GM19240 (cell line): ENCODE measurements at regions not wholly inside any gene's neighbourhood (a gene's known extent, or its start where the extent isn't known, plus 50 kb on each side); places are given as distances from the start of the nearest gene placed in this dataset.
"Not testable (repeated sequence)": the region's sequence is repeated elsewhere in the genome, so short reads cannot be mapped to it uniquely, and the experiment has no call there.

Source experiments
- DNase-seq: peaks from one replicate; pipeline ENCODE4 v3.0.0; 2011; ENCODE audit warnings: low spot score; ENCODE audit not compliant: insufficient read length

DNA sequence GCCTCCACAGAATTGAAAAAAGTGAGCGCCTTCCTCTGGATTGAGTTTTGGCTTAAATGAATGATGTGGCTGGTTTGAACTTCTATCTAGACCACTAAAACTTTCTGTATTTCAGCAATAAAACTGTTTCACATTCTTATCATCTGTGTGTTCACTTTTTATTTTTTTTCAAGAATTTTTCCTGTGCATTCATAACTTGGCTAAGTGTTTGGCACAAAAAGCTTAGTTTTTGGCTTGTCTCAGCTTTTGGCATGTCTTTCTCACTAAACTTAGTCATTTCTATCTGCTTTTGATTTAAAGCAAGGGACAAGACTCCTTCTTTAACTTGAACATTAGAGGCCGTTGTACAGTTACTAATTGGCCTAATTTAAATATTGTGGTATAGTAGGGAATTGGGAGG lies 1015.1 kb downstream of the EPHA7 start:
- no peak for DNase-seq

DNA sequence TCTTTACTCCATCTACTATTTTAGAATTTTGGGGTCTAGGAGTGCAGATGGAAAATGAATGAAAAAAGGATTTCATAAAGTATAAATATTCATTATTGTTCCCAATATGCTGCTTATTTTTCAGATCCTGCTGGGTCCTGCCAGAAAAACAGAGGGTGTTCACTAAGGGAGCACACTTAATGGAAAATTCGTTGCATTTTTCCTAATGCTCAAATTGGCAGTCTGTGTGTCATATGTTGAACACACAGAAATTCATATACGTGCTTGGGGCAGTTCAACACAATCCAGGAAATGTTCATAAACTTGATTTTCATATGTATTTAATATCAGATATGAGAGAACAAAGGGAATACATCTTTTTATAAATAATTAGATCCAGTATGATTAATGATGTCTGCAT lies 1019.4 kb downstream of the EPHA7 start:
- no peak for DNase-seq

DNA sequence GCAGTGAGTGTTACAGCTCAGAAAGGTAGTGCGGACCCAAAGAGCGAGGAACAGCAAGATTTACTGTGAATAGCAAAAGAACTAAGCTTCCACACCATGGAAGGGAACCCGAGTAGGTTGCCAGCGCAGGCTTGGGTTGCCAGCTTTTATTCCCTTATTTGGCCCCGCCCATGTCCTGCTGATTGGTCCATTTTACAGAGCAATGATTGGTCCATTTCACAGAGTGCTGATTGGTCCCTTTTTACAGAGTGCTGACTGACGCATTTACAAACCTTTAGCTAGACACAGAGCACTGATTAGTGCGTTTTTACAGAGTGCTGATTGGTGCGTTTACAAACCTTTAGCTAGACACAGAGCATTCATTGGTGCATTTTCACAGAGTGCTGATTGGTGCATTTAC lies 1030.7 kb downstream of the EPHA7 start:
- not testable (repeated sequence) for DNase-seq

DNA sequence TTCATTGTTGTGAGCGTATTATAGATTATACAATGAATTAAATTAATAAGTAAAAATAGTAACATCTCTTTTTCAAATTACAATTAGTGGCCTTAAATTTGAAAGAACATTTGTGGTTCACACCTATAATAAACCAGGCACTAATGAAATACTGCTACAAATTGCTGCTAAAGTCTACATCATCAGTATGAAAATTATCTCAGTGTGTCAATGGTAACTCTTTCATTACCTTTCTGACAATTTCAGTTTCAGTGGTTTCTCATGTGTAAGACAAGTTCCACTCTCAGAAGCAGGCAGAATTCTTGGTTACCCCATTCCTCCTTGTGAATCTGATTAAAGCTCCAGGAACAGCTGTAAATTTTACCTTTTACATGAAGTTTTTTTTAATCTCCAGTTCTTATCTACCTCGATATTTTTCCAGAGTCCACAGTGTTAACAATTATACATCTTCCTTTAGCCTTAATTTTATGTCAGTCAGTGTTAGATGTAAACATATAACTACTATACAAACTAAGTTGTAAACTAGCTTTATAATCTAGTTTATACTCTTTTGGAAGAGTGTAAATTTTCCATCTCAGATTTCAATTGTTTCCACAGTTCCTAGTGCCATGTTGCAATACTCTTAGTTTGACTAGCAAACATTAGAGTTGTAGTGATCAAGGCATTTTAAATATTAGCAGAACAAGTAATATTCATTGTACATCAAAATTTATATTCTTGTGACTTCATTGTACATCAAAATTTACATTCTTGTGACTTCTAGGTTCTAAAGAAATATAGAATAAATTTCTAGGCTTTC lies 1038.4 kb downstream of the EPHA7 start:
- no peak for DNase-seq

DNA sequence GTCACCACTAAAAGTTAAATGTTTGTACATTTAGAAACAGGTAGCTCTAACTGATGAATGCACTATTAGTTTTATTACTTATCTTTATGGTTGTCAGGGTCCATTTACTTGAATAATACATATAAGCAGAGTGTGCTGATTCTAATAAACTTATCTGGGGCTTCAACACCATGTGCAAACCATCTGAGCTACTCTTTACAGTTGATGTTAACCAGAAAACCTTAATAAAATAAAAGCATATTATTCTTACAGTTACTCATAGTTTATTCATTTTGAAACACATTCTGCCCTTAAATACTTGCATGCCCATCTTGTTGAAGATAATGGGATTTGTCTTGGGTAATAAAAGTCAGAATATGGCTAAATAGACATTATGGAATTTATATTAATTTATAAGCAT lies 1042.2 kb downstream of the EPHA7 start:
- no peak for DNase-seq

DNA sequence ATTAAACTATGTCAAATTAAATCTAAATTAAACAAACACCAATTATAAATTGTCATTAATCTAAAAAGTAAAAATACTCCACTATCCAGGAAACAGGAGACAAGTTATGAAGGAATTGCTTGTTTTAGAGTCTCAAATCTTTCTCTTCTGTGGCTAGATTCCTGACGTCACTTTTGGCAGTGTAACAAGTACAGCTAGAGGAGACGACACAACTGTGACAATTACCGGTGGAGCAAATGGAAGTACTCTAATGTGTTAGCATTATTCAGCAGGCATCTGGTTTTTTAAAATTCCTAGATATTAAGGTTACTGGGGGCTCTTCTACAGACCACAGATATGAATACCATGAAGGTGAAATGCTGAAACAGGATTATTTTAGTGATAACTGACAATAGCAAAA lies 1042.7 kb downstream of the EPHA7 start:
- DNase-seq = no peak

DNA sequence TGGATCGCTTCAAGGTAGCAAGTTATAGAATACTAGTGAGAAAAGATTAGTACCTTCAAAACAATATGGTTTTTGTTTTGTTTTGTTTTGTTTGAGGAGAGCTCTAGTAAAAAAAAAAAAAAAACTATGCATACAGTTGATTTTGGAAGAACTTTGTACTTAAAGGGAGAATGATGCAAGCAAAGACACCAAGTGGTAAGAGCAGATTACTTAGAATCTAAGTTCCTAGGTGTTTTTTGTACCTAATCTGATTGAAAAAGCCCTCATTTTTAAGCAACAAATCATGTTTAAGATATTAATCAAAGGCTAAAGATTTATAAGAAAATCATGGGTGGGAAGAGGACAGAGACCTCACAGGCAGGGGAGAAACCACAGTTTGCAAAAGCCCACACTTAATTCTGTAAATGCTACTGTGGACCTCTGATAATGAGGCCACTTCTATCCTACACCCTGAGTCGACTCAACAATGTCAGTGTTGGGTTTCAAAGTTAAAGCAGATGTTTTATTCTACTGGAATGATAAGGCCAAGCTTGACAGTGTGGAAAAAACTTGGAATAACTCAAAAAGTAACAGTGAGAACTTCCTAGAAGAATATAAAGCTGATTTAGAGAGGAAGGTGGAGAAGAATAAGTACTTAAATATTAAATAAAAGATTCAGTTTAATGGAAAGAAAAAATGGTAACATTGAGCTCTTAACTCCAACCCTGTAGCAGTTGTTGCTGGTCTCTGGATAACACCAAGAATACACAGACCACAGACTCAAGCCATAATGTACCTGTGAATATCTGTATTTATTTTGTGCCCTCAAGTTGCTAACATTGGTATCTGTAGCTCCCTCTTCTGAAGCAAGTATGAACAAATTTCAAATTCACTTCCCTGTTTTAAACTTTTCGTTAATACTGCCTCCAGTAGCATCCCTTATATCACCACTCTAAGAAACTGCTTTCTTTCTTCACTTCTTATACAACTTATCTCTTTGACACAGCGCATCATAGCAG lies 1047.8 kb downstream of the EPHA7 start:
- DNase-seq = no peak

DNA sequence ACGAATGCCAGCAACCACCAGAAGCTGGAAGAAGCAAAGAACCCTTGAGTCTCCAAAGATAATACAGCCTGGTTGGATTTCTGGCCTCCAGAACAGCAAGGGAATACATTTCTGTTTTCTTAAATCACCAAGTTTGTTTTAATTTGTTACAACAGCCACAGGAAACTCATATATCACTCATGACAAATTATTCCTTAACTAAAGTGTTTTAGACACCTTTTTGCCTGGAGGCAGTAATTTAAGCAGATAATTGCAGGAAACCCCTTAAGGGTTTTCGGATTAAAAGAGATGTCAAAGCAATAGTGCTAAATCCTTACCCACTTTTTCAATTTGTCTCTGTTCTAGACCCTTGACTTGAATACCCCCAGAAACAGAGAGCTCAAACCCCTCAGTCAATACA lies 1050.0 kb downstream of the EPHA7 start:
- DNase-seq = no peak

DNA sequence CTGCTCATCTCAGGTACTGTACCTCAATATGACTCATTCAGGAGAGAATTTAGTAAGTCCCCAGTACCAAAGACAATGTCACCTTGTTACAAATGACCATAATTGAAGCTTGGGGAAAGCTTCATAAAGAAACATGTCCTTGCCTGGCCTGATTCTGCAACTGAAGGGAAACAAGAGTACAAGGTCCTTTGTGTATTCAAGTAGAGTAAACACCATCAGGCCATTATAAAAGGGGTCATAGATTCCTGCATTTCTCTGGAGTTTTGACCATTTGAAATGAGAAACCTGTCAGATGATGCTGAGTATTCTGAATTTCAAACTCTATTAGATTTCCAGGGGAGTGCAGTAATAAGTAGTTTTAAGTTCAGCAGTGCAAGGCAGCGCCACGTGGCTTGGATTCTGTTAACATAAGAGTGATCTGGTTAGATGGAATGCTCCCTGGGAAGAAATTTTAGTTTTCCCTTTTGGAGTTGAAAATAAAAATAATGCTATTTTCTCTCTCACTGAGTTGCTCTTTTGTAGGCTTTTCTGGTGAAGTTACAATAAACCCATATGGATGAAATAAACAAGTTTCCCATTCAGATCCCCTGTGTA lies 1054.3 kb downstream of the EPHA7 start:
- DNase-seq = no peak

DNA sequence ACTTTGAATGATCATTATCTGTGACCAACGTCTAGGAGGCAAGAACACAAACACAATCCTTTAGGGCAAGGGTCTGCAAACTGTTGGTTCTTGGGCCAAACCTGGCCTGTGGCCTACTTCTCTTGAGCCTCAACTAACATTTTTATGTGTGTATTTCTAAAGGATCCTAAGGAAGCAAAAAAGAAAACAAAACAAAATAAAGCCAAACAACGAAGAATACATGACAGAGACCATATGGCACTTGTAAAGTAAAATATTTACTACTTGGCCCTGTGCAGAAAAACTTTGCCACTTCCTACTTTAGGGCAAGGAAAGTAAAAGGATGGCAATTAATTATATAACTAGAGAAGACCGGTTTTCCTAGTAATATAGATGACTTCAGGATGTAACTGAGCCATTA lies 1056.2 kb downstream of the EPHA7 start:
- no peak for DNase-seq

DNA sequence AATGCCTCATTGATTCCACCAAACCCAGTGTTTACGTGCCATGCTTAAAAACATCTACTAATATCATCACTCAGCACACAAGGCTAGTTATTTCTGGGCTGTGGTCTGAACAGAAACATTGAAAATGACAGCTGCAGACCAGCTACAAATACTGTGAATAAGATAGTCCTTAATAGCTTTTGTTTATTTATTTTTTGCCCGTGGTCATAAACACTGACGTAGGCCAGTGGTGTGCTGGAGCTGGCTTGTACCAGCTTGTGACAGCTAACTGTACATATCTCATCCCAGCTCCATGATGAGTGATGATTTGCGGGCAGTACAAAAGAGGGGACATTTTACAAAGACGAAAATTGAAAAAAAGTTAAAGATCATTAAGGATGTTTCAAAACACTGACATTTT lies 1057.0 kb downstream of the EPHA7 start:
- no peak for DNase-seq

DNA sequence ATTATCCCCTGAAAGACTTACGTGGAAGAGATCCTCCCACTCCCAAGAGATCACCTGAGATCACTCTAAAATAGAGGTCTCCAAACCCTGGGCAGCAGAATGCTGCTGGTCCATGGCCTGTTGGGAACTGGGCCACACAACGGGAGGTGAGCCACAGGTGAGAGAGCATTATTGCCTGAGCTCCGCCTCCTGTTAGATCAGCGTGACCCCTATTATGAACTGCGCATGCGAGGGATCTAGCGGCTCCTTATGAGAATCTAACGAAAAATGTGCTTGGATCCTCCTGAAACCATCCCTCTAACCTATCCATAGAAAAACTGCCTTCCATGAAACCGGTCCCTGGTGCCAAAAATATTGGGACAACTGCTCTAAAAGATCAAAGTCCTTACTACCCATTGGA lies 1057.4 kb downstream of the EPHA7 start:
- DNase-seq = no peak

DNA sequence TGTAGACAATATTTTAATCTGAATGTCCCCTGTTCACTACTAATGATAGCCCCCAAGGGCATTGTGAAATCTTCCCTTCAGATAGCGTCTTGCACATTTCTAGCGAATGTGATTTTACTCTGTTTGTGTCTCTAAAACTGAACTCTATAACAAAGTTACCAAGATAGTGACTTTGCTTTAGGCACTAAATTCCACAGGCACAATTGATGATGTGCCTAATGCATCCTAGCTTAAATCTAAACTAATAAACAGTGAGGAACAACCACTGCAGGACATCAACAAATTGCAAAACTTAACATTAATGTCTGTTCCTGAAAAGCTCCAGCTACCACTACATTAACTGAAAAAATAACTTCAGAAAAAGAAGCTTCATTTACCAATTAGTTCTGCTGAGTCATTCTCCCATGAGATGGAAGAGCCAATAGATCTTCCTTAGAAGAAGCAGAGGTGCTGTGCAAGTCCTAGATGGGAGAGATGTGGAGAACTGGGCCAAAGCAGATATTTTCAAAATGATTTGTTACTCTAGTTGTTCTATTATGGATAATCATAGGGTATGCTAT lies 1065.0 kb downstream of the EPHA7 start:
- DNase-seq = no peak

DNA sequence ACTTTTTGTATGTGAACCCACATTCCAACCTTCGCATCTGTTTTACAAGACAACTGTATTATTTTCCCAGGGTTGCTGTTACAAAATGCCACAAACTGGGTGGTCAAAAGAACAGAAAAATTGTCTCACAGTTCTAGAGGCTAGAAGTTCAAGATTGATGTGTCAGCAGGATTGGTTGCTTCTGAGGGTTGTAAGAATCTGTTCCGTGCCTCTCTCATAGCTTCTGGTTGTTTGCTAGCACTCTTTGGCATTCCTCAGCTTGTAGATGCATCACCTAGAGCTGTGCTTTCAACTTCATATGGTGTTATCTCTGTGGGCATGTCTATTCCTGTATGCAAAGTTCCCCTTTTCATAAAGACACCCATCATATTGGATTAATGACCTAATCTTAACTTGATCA lies 1067.2 kb downstream of the EPHA7 start:
- no peak for DNase-seq

DNA sequence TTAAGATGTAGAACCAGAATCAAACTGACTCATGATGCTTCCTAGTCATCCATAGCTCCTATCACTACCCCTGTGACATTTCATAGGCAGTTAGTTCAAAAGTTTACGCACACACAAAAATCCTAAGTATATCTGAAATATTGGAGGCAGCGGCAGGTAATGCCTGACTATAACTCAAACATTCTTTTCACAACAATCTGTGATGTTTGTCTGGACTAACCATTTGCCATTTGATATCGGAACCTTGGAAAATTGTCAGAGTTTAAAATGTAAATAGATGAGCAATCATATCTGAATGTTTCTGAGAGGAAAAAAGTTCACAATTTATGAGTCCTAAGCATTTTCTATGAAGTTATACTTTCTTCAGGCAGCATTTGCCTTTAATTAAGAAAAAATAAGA lies 1078.2 kb downstream of the EPHA7 start:
- no peak for DNase-seq

DNA sequence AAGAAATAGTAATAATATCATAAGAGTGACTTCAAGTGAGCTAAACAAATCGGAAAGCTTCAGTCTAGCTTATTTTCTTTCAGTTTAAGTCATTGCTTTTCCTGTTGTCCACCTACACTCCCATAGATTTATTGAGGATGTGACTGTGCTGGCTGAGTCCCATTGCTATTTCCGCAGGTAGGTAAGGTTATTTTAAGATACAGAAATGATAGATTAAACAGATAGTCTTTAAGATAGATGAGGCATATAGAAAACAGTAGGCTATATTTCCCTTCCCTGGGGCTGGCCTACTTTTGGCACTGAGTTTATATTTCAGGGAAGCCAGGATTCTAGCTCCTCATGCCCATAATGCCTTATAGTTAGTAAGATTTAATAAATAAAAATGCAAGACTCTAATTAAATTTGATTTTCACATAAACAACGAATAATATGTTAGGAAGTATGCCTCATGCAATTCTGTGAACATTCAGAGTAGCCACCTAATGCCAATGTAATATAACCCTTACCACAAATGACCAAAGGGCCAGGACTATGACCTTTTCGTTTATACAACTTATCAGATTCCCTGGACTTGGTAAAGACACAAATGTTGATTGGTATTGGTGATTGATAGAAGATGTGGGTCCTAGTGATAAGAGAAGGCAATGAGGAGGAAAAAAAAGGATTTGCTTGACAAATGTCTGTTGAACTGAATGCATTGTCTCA lies 1079.3 kb downstream of the EPHA7 start:
- DNase-seq = no peak

DNA sequence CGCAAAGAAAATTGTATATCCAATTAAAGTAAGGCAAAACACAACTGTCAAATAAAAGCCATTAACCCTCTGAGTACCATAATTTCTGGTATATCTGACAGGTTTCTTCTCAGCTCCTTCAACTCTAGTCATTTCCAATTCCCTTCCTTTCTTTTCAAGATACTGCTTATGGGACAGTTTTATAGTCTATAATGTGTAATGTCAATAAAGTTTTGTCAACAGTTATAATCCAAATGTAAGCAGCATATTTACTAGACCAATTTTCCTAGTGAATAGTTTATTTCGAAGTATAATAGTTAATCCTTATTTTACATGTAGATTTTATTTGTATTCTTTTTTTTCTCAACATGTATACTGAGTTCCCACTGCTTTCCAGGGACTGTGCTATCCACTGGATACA lies 1081.8 kb downstream of the EPHA7 start:
- DNase-seq = no peak

DNA sequence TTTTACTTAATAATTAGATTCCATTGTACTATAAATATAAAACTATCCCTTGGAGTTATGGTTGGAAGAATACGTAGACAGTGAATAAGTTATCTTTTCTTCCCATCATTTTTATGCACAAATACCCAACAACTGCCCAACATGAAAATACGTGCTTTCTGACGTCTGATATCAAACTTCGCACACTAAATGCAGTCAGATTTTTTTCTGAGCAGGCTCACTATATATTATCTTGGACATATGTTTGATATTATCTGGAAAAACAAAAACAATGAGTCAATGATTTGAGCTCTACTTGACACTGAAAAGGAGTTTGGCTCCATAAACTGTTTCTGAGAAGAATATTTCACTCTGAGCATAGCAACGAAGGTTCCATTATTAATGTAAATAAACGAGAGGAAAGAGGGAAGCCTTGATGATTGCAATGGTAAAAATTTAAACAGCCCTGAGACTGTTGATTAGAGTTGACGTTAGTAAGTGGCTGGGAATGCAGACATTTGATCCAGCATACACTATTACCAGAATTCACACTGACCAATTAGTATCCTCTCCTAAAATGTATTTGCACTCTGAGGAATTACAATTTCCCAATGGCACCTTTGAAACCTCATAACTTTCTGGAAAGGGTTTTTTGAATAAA lies 1090.0 kb downstream of the EPHA7 start:
- no peak for DNase-seq

DNA sequence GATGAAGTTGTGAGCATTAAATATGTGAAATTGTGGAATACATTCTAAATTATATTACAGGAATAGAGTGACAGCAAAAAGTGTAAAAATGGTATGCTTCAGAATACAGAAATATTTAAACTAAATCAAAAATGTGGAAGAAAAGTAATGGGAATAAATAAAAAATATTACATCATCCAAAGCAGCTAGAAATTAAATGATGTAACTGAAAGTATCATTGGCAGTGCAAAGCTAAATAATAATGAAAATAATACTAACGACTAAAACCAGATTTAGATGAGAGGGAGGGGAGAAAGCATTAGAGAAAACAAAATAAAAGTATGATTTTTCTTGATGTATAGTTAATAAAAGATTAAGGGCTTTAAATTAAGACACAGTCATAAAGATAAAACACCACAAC lies 1104.0 kb downstream of the EPHA7 start:
- no peak for DNase-seq

DNA sequence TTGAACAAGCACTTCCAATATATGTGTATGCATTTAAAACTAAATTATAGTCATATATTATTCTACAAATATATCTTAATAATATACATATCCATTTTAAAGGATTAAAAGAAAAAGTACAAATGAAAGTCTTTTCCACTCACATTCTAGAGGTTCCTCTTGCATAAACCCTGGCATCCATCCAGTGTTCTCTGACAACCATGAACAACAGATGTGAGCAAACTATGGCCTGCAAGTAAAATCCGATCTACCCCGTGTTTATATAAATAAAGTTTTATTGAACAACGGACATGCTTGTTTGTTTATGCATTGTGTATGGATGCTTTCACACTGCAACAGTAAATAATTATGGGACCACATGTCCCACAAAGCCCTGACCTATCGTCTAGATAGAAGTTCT lies 1122.3 kb downstream of the EPHA7 start:
- DNase-seq = no peak

DNA sequence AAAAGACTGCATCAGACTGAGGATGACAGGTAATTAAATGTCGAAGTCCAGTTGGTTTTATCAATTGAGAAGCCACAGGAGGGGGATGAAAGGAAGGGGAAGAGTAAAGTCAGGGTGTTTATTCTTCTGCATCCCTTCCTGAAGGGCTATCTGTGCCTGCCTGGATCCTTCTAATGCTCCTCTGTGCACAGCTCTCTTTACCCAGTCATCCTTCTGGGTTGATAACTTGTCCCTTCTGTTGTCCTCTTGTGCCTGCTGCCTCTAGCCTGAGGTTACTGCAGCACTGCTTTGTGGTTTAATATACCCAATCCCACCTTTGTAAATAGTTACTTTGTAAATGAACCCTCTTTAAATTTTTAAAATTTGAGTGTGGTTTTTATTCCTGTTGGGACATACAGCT lies 1127.3 kb downstream of the EPHA7 start:
- DNase-seq = no peak
